ENCODE measurements at regions not wholly inside any gene's neighbourhood (a gene's known extent, or its start where the extent isn't known, plus 50 kb on each side); places are given as distances from the start of the nearest gene placed in this dataset.
A peak's percentile ranks its signal among the peaks of the same experiment; 100 is the strongest.

- no peak for TF ChIP-seq E2F5 (CRISPR knock-in tag; IDR thresholded peaks at IDR 0.05)
These were observed 87.7 kb downstream of the ENGASE start (continued) for GRCh38 chr17:79162012-79162963.

GRCh38 chr17:79160980-79161636 is 86.5 kb downstream of the ENGASE start:
- H3K27me3 Mint-ChIP-seq (ENCODE audit: low read depth): no peaks in the 10 kb centered on the region
- ChIA-PET POLR2A (no interaction called here), CTCF (interaction anchor here (1.2 kb wide), 1 partner anchor 240 kb away, joined by 3 read pairs; no protein-coding TSS in a partner anchor)
- H3K4me1 Mint-ChIP-seq: peaks cover 5% of the 10 kb centered on the region; the same call in 1 of the 2 replicates
- DNase-seq (ENCODE audit: low spot score) (no peak), ATAC-seq (peak; percentile 40)
- H3K36me3 Mint-ChIP-seq: no peaks in the 10 kb centered on the region
- TF ChIP-seq SMAD4 (CRISPR knock-in tag; IDR thresholded peaks at IDR 0.05) (no peak), NR3C1 (CRISPR knock-in tag; conservative IDR thresholded peaks at IDR 0.05; ENCODE audit: low read depth) (no peak), CDX4 (CRISPR knock-in tag; IDR thresholded peaks at IDR 0.05; ENCODE audit: borderline replicate concordance) (no peak), NFATC4 (CRISPR knock-in tag; IDR thresholded peaks at IDR 0.05) (no peak), ZNF671 (CRISPR knock-in tag; IDR thresholded peaks at IDR 0.05) (no peak), TP53 (CRISPR knock-in tag; IDR thresholded peaks at IDR 0.05) (no peak), ZNF532 (CRISPR knock-in tag; IDR thresholded peaks at IDR 0.05; ENCODE audit: borderline replicate concordance) (no peak), SMAD3 (CRISPR knock-in tag; IDR thresholded peaks at IDR 0.05; ENCODE audit: borderline replicate concordance) (no peak), GTF2I (CRISPR knock-in tag; conservative IDR thresholded peaks at IDR 0.05) (no peak), ZNF138 (CRISPR knock-in tag; conservative IDR thresholded peaks at IDR 0.05) (no peak), ZNF396 (CRISPR knock-in tag; IDR thresholded peaks at IDR 0.05; ENCODE audit: borderline replicate concordance) (no peak)
- TF ChIP-seq, protein P1, sequence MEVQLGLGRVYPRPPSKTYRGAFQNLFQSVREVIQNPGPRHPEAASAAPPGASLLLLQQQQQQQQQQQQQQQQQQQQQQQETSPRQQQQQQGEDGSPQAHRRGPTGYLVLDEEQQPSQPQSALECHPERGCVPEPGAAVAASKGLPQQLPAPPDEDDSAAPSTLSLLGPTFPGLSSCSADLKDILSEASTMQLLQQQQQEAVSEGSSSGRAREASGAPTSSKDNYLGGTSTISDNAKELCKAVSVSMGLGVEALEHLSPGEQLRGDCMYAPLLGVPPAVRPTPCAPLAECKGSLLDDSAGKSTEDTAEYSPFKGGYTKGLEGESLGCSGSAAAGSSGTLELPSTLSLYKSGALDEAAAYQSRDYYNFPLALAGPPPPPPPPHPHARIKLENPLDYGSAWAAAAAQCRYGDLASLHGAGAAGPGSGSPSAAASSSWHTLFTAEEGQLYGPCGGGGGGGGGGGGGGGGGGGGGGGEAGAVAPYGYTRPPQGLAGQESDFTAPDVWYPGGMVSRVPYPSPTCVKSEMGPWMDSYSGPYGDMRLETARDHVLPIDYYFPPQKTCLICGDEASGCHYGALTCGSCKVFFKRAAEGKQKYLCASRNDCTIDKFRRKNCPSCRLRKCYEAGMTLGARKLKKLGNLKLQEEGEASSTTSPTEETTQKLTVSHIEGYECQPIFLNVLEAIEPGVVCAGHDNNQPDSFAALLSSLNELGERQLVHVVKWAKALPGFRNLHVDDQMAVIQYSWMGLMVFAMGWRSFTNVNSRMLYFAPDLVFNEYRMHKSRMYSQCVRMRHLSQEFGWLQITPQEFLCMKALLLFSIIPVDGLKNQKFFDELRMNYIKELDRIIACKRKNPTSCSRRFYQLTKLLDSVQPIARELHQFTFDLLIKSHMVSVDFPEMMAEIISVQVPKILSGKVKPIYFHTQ (CRISPR knock-in tag; IDR thresholded peaks at IDR 0.05): no peak
- TF ChIP-seq, protein P2, sequence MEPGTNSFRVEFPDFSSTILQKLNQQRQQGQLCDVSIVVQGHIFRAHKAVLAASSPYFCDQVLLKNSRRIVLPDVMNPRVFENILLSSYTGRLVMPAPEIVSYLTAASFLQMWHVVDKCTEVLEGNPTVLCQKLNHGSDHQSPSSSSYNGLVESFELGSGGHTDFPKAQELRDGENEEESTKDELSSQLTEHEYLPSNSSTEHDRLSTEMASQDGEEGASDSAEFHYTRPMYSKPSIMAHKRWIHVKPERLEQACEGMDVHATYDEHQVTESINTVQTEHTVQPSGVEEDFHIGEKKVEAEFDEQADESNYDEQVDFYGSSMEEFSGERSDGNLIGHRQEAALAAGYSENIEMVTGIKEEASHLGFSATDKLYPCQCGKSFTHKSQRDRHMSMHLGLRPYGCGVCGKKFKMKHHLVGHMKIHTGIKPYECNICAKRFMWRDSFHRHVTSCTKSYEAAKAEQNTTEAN (CRISPR knock-in tag; IDR thresholded peaks at IDR 0.05): no peak
- H3K4me3 Mint-ChIP-seq: no peak overlapping the region
- H3K9me3 Mint-ChIP-seq: no peaks in the 10 kb centered on the region
- H3K27ac Mint-ChIP-seq: no peak overlapping the region

All from WTC11 (cell line).